ENCODE measurements at regions not wholly inside any gene's neighbourhood (a gene's known extent, or its start where the extent isn't known, plus 50 kb on each side); places are given as distances from the start of the nearest gene placed in this dataset.
A peak's percentile ranks its signal among the peaks of the same experiment; 100 is the strongest.
"Not testable (repeated sequence)": the region's sequence is repeated elsewhere in the genome, so short reads cannot be mapped to it uniquely, and the experiment has no call there.

DNA sequence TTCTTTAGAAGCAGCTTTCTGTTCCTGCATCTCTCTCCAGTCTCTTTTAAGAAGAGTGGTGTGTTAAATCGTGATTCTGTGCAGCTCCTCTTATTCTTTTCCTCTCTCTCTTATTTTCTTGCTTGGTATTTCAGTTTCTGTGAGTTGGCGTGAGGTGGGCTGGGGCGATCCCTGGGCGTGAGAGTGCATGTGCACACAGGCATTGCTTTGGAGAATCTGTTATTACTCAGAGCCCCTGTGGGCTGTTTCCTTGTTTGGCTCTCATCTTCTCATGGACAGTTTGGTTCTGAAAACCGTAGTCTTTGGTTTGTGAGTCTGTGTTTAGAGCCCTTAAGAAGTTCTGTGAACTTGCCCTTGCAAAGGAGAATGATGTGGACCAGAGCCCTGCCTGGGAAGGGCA lies 97.2 kb upstream of the CLNK start:
- ATAC-seq (no peak), DNase-seq (no peak)
- Histone ChIP-seq H3K4me3 (no peak overlapping the region), H3K9me3 (no peaks in the 10 kb centered on the region), H3K36me3 (ENCODE audit: low read depth) (no peaks in the 10 kb centered on the region), H3K4me1 (ENCODE audit: low read depth) (no peaks in the 10 kb centered on the region)
- TF ChIP-seq, protein P1, sequence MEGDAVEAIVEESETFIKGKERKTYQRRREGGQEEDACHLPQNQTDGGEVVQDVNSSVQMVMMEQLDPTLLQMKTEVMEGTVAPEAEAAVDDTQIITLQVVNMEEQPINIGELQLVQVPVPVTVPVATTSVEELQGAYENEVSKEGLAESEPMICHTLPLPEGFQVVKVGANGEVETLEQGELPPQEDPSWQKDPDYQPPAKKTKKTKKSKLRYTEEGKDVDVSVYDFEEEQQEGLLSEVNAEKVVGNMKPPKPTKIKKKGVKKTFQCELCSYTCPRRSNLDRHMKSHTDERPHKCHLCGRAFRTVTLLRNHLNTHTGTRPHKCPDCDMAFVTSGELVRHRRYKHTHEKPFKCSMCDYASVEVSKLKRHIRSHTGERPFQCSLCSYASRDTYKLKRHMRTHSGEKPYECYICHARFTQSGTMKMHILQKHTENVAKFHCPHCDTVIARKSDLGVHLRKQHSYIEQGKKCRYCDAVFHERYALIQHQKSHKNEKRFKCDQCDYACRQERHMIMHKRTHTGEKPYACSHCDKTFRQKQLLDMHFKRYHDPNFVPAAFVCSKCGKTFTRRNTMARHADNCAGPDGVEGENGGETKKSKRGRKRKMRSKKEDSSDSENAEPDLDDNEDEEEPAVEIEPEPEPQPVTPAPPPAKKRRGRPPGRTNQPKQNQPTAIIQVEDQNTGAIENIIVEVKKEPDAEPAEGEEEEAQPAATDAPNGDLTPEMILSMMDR (IDR thresholded peaks at IDR 0.05) = no peak
- intact Hi-C loops (cut with DNase I, micrococcal nuclease) = no loop called here

DNA sequence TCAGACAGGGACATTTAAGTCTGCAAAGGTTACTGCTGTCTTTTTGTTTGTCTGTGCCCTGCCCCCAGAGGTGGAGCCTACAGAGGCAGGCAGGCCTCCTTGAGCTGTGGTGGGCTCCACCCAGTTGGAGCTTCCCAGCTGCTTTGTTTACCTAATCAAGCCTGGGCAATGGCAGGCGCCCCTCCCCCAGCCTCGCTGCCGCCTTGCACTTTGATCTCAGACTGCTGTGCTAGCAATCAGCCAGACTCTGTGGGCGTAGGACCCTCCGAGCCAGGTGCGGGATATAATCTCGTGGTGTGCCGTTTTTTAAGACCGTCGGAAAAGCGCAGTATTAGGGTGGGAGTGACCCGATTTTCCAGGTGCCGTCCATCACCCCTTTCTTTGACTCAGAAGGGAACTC lies 96.2 kb upstream of the CLNK start:
- H3K4me3 ChIP-seq; intact Hi-C loops (cut with DNase I, micrococcal nuclease); H3K4me1 ChIP-seq (ENCODE audit: low read depth); H3K36me3 ChIP-seq (ENCODE audit: low read depth); ATAC-seq; H3K9me3 ChIP-seq: not testable (repeated sequence)
- DNase-seq = peak in 2 of 3 donors; percentile 8 to 26

- H3K4me1 ChIP-seq (ENCODE audit: low read depth); H3K36me3 ChIP-seq (ENCODE audit: low read depth); H3K4me3 ChIP-seq; DNase-seq; H3K9me3 ChIP-seq; intact Hi-C loops (cut with DNase I, micrococcal nuclease); ATAC-seq: not testable (repeated sequence)
These were observed 90.6 kb upstream of the CLNK start for GRCh38 chr4:10775132-10775531.

- TF ChIP-seq, protein P1 (IDR thresholded peaks at IDR 0.05) = no peak
- no peaks in the 10 kb centered on the region for H3K36me3 ChIP-seq (ENCODE audit: low read depth)
- H3K4me1 ChIP-seq (ENCODE audit: low read depth) = no peaks in the 10 kb centered on the region
- no peak overlapping the region for H3K4me3 ChIP-seq
- no peak for ATAC-seq
- no peak for DNase-seq
- H3K9me3 ChIP-seq = no peaks in the 10 kb centered on the region
- intact Hi-C loops (cut with DNase I, micrococcal nuclease) = no loop called here
These were observed 89.1 kb upstream of the CLNK start for GRCh38 chr4:10773656-10774055.

GRCh38 chr4:10773010-10773409 lies 88.4 kb upstream of the CLNK start:
- Histone ChIP-seq H3K4me3 (no peak overlapping the region), H3K4me1 (ENCODE audit: low read depth) (no peaks in the 10 kb centered on the region), H3K36me3 (ENCODE audit: low read depth) (no peaks in the 10 kb centered on the region), H3K9me3 (no peaks in the 10 kb centered on the region)
- no peak for DNase-seq
- TF ChIP-seq, protein P1 (IDR thresholded peaks at IDR 0.05) = no peak
- no peak for ATAC-seq
- intact Hi-C loops (cut with DNase I, micrococcal nuclease) = no loop called here

DNA sequence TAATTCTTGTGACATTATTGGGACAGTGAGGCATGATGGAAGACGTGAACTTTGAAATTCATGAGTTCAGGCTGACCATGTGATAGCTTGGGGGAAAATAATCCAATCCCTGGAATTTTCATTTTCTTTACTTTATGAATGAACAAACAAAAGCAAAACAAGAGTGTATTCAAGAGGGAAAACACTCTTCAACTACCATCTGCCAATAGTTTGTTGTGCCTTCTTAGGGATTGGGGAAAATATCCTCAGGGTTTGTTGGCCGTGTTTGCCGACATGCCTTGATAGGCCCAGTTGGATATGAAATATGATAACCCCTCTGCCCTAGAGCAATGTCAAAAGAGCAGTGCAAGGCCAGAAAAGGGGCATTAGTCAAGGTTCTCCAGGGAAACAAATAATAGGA lies 80.8 kb upstream of the CLNK start:
- Histone ChIP-seq H3K9me3 (no peaks in the 10 kb centered on the region), H3K4me1 (ENCODE audit: low read depth) (no peaks in the 10 kb centered on the region), H3K4me3 (no peak overlapping the region), H3K36me3 (ENCODE audit: low read depth) (no peaks in the 10 kb centered on the region)
- TF ChIP-seq, protein P1 (IDR thresholded peaks at IDR 0.05) = no peak
- no peak for DNase-seq
- ATAC-seq = no peak
- intact Hi-C loops (cut with DNase I, micrococcal nuclease) = no loop called here

DNA sequence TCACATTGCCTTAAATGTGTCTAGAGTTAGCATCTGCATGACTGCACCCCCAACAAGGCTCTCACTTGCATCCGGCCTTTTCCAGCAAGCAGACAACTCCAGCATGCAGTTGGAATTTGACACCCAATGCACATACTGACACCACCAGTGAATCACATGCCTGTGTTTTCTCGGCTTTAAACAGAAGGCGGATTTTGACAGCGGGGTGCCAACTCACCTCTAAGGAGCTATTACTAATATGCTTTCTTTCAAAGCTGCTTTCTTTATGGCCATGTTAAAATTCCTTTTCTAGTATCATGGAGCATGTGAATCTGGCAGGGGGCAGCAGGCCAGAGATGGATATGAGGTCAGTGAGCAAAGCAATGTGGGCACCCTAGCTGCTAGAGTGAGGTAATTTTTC lies 78.0 kb upstream of the CLNK start:
- DNase-seq (no peak), ATAC-seq (no peak)
- TF ChIP-seq, protein P1 (IDR thresholded peaks at IDR 0.05) = no peak

More for the DNA sequence above, 78.0 kb upstream of the CLNK start:
- Histone ChIP-seq H3K9me3 (no peaks in the 10 kb centered on the region), H3K4me3 (no peak overlapping the region), H3K4me1 (ENCODE audit: low read depth) (no peaks in the 10 kb centered on the region), H3K36me3 (ENCODE audit: low read depth) (no peaks in the 10 kb centered on the region)
- intact Hi-C loops (cut with DNase I, micrococcal nuclease) = no loop called here

Measured in mucosa of descending colon (tissue), 3 donors.